WTC11 (cell line): ENCODE measurements at regions not wholly inside any gene's neighbourhood (a gene's known extent, or its start where the extent isn't known, plus 50 kb on each side); places are given as distances from the start of the nearest gene placed in this dataset.

ENCODE experiments used
- ATF2 ChIP-seq: sonication (generic); formaldehyde crosslinking; IDR thresholded peaks from 2 replicates; pipeline ENCODE4 v1.8.1; 2022; ENCODE audit warnings: low read depth, missing genetic modification reagents, borderline replicate concordance
- CBFB ChIP-seq: sonication (generic); formaldehyde crosslinking; IDR thresholded peaks from 2 replicates; pipeline ENCODE4 v1.8.1; 2022; ENCODE audit warnings: mild to moderate bottlenecking, low read depth, missing genetic modification reagents
- FOXK1 ChIP-seq: sonication (generic); formaldehyde crosslinking; IDR thresholded peaks from 2 replicates; pipeline ENCODE4 v1.8.0; 2022; ENCODE audit warnings: mild to moderate bottlenecking, moderate library complexity, missing genetic modification reagents
- KAT7 ChIP-seq: sonication (generic); formaldehyde crosslinking; IDR thresholded peaks from 2 replicates; pipeline ENCODE4 v1.8.1; 2023; ENCODE audit warnings: missing genetic modification reagents, mild to moderate bottlenecking, borderline replicate concordance
- NFYB ChIP-seq: sonication (generic); formaldehyde crosslinking; conservative IDR thresholded peaks from 2 replicates; pipeline ENCODE4 v1.8.0; 2022; ENCODE audit warnings: low read depth, missing genetic modification reagents
- NR3C1 ChIP-seq: sonication (generic); formaldehyde crosslinking; conservative IDR thresholded peaks from 2 replicates; pipeline ENCODE4 v1.8.1; 2023; ENCODE audit warnings: low read depth, mild to moderate bottlenecking, missing genetic modification reagents
- OVOL2 ChIP-seq: fragments of 250-450 bp; sonication (Bioruptor Pico); IDR thresholded peaks from 2 replicates; pipeline ENCODE4 v1.9.0; 2021; ENCODE audit warnings: mild to moderate bottlenecking, borderline replicate concordance
- TEAD4 ChIP-seq: sonication (generic); formaldehyde crosslinking; IDR thresholded peaks from 2 replicates; pipeline ENCODE4 v1.8.0; 2022; ENCODE audit warnings: mild to moderate bottlenecking, missing genetic modification reagents
- ZNF121 ChIP-seq: sonication (generic); formaldehyde crosslinking; IDR thresholded peaks from 2 replicates; pipeline ENCODE4 v1.8.0; 2023; ENCODE audit warnings: missing genetic modification reagents
- ZNF281 ChIP-seq: sonication (generic); formaldehyde crosslinking; IDR thresholded peaks from 2 replicates; pipeline ENCODE4 v1.8.0; 2023; ENCODE audit warnings: mild to moderate bottlenecking, missing genetic modification reagents
- TF ChIP-seq, protein P1 (sequence below): fragments of 200-600 bp; IDR thresholded peaks from 2 replicates; pipeline ENCODE4 v1.8.0; 2022; ENCODE audit warnings: antibody characterized with exemption
- TF ChIP-seq, protein P2 (sequence below): sonication (generic); formaldehyde crosslinking; IDR thresholded peaks from 2 replicates; pipeline ENCODE4 v1.8.0; 2022; ENCODE audit warnings: mild to moderate bottlenecking, missing genetic modification reagents
- TF ChIP-seq, protein P3 (sequence below): sonication (generic); formaldehyde crosslinking; IDR thresholded peaks from 2 replicates; pipeline ENCODE4 v1.8.1; 2022; ENCODE audit warnings: mild to moderate bottlenecking, moderate library complexity, missing genetic modification reagents

GRCh38 chr14:44385906-44386305 is 121.2 kb downstream of the FSCB start:
- no peak for TF ChIP-seq KAT7 (CRISPR knock-in tag)
- no peak for TF ChIP-seq ZNF281 (CRISPR knock-in tag)
- TF ChIP-seq, protein P1, sequence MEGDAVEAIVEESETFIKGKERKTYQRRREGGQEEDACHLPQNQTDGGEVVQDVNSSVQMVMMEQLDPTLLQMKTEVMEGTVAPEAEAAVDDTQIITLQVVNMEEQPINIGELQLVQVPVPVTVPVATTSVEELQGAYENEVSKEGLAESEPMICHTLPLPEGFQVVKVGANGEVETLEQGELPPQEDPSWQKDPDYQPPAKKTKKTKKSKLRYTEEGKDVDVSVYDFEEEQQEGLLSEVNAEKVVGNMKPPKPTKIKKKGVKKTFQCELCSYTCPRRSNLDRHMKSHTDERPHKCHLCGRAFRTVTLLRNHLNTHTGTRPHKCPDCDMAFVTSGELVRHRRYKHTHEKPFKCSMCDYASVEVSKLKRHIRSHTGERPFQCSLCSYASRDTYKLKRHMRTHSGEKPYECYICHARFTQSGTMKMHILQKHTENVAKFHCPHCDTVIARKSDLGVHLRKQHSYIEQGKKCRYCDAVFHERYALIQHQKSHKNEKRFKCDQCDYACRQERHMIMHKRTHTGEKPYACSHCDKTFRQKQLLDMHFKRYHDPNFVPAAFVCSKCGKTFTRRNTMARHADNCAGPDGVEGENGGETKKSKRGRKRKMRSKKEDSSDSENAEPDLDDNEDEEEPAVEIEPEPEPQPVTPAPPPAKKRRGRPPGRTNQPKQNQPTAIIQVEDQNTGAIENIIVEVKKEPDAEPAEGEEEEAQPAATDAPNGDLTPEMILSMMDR = no peak
- no peak for TF ChIP-seq NR3C1
- no peak for TF ChIP-seq CBFB (CRISPR knock-in tag)
- no peak for TF ChIP-seq TEAD4 (CRISPR knock-in tag)
- TF ChIP-seq, protein P2, sequence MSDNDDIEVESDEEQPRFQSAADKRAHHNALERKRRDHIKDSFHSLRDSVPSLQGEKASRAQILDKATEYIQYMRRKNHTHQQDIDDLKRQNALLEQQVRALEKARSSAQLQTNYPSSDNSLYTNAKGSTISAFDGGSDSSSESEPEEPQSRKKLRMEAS (CRISPR knock-in tag) = no peak
- no peak for TF ChIP-seq ZNF121 (CRISPR knock-in tag)
- TF ChIP-seq NFYB (CRISPR knock-in tag) = no peak
- TF ChIP-seq, protein P3, sequence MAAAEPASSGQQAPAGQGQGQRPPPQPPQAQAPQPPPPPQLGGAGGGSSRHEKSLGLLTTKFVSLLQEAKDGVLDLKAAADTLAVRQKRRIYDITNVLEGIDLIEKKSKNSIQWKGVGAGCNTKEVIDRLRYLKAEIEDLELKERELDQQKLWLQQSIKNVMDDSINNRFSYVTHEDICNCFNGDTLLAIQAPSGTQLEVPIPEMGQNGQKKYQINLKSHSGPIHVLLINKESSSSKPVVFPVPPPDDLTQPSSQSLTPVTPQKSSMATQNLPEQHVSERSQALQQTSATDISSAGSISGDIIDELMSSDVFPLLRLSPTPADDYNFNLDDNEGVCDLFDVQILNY = no peak
- no peak for TF ChIP-seq ATF2 (CRISPR knock-in tag)
- TF ChIP-seq FOXK1 (CRISPR knock-in tag) = no peak
- no peak for TF ChIP-seq OVOL2 (CRISPR knock-in tag)
